IMR-90 (cell line): ENCODE measurements at regions not wholly inside any gene's neighbourhood (a gene's known extent, or its start where the extent isn't known, plus 50 kb on each side); places are given as distances from the start of the nearest gene placed in this dataset.
A peak's percentile ranks its signal among the peaks of the same experiment; 100 is the strongest.

Experiments
- ATAC-seq: fragments of 200-7000 bp; cut with Tn5 transposase; 2 replicates; pipeline ENCODE4 v1.9.1; 2020; ENCODE audit warnings: low read depth, mild to moderate bottlenecking, moderate library complexity
- BruUV-seq: library from RNA; stranded (reverse); fragments of 400-500 nt; replicated peaks from 2 replicates; lab custom pipeline; 2021; lab: Mats Ljungman, UMichigan
- CTCF ChIA-PET: fragments of 300-600 bp; formaldehyde crosslinking; extraction: SDS; loops from one replicate; lab custom pipeline; 2021; ENCODE audit warnings: antibody characterized with exemption; lab: Yijun Ruan, JAX
- POLR2A ChIA-PET: fragments of 300-600 bp; sonication (Branson Sonifier 250); formaldehyde crosslinking; loops from one replicate; lab custom pipeline; 2022; ENCODE audit warnings: antibody characterized with exemption; ENCODE audit not compliant: unreplicated experiment; lab: Charles Lee
- DNase-seq: peaks from one replicate; pipeline ENCODE4 v3.0.0; 2013
- H2AFZ ChIP-seq: replicated peaks from 2 replicates; pipeline ENCODE3; 2013; ENCODE audit warnings: low read length, mild to moderate bottlenecking; ENCODE audit not compliant: poor library complexity
- H2AK5ac ChIP-seq: 2 replicates; pipeline ENCODE4 v1.6.1; 2013; ENCODE audit warnings: low read depth, low read length, inconsistent platforms
- H2AK9ac ChIP-seq: replicated peaks from 2 replicates; pipeline ENCODE3; 2013; ENCODE audit warnings: mild to moderate bottlenecking, low read depth, low read length, moderate library complexity; ENCODE audit not compliant: poor library complexity
- H2BK120ac ChIP-seq: 2 replicates; pipeline ENCODE4 v1.6.1; 2013; ENCODE audit warnings: low read depth, low read length, inconsistent platforms
- H2BK15ac ChIP-seq: 3 replicates; pipeline ENCODE4 v1.6.1; 2013; ENCODE audit warnings: low read depth, low read length, inconsistent platforms
- H2BK20ac ChIP-seq: 2 replicates; pipeline ENCODE4 v1.6.1; 2013; ENCODE audit warnings: low read depth, mild to moderate bottlenecking, inconsistent platforms, low read length, moderate library complexity
- H2BK5ac ChIP-seq: 2 replicates; pipeline ENCODE4 v1.6.1; 2013; ENCODE audit warnings: mild to moderate bottlenecking, low read depth, low read length, inconsistent platforms; ENCODE audit not compliant: poor library complexity, severe bottlenecking
- H3K14ac ChIP-seq: replicated peaks from 2 replicates; pipeline ENCODE4 v1.6.1; 2013; ENCODE audit warnings: low read depth, low read length, inconsistent platforms
- H3K18ac ChIP-seq: 2 replicates; pipeline ENCODE4 v1.6.1; 2013; ENCODE audit warnings: low read depth, low read length, control low read depth
- H3K23ac ChIP-seq: 2 replicates; pipeline ENCODE4 v1.6.1; 2013; ENCODE audit warnings: low read depth, low read length, inconsistent platforms
- H3K27ac ChIP-seq: 2 replicates; pipeline ENCODE4 v1.5.1; 2013; ENCODE audit warnings: mild to moderate bottlenecking, control low read depth, low read length; ENCODE audit not compliant: insufficient read depth
- H3K27me3 ChIP-seq: 2 replicates; pipeline ENCODE4 v1.6.1; 2013; ENCODE audit warnings: low read length; ENCODE audit not compliant: control insufficient read depth, insufficient read depth
- H3K36me3 ChIP-seq: 2 replicates; pipeline ENCODE4 v1.6.1; 2013; ENCODE audit warnings: low read length, mixed read lengths; ENCODE audit not compliant: control insufficient read depth, insufficient read depth
- H3K4ac ChIP-seq: 2 replicates; pipeline ENCODE4 v1.6.1; 2013; ENCODE audit warnings: low read depth, low read length, inconsistent platforms
- H3K4me1 ChIP-seq: 2 replicates; pipeline ENCODE4 v1.6.1; 2013; ENCODE audit warnings: low read length, mixed read lengths; ENCODE audit not compliant: control insufficient read depth, insufficient read depth
- H3K4me2 ChIP-seq: 2 replicates; pipeline ENCODE4 v1.6.1; 2013; ENCODE audit warnings: low read depth, mild to moderate bottlenecking, control low read depth, low read length, moderate library complexity
- H3K4me3 ChIP-seq: 2 replicates; pipeline ENCODE4 v1.5.1; 2013; ENCODE audit warnings: low read depth, mild to moderate bottlenecking, control low read depth, low read length, moderate library complexity; ENCODE audit not compliant: insufficient read depth
- H3K56ac ChIP-seq: 2 replicates; pipeline ENCODE4 v1.6.1; 2013; ENCODE audit warnings: low read length, inconsistent platforms; ENCODE audit not compliant: insufficient read depth; ENCODE audit errors: extremely low read depth
- H3K79me1 ChIP-seq, 2 experiments: 2 replicates each; pipeline ENCODE4 v1.6.1; 2013; ENCODE audit warnings: low read length in 2 of 2, inconsistent platforms in 1 of 2, low read depth in 1 of 2
- H3K9ac ChIP-seq: 2 replicates; pipeline ENCODE4 v1.6.1; 2013; ENCODE audit warnings: low read depth, low read length, control low read depth
- H3K9me1 ChIP-seq: 2 replicates; pipeline ENCODE4 v1.6.1; 2013; ENCODE audit warnings: low read length, inconsistent platforms; ENCODE audit not compliant: insufficient read depth
- H3K9me3 ChIP-seq: 2 replicates; pipeline ENCODE4 v1.6.1; 2013; ENCODE audit warnings: low read length; ENCODE audit not compliant: control insufficient read depth, insufficient read depth
- H4K20me1 ChIP-seq: 2 replicates; pipeline ENCODE4 v1.6.1; 2013; ENCODE audit warnings: low read length, inconsistent platforms; ENCODE audit not compliant: insufficient read depth
- H4K5ac ChIP-seq: 2 replicates; pipeline ENCODE4 v1.6.1; 2013; ENCODE audit warnings: mild to moderate bottlenecking, low read depth, low read length, control low read depth
- H4K8ac ChIP-seq, 2 experiments: 2 replicates each; pipeline ENCODE4 v1.6.1; 2013; ENCODE audit warnings: low read depth in 2 of 2, low read length in 2 of 2, control low read depth in 1 of 2, inconsistent platforms in 1 of 2
- H4K91ac ChIP-seq: 2 replicates; pipeline ENCODE4 v1.6.1; 2013; ENCODE audit warnings: low read depth, low read length, inconsistent platforms; ENCODE audit not compliant: insufficient read depth
- MAZ ChIP-seq: IDR thresholded peaks from 2 replicates; pipeline ENCODE4 v1.6.1; 2012; ENCODE audit warnings: low read depth, mild to moderate bottlenecking, low read length, improper control_type of control experiment, moderate library complexity, borderline replicate concordance
- RFX5 ChIP-seq: IDR thresholded peaks from 2 replicates; pipeline ENCODE4 v1.8.0; 2012; ENCODE audit warnings: low read depth, mild to moderate bottlenecking, low read length, moderate library complexity
- WGBS, 2 experiments: methylation state at CpG; one replicate each; pipeline versions ENCODE4 v1.1.5 to v1.1.7; 2013; ENCODE audit warnings: missing lambda C conversion rate in 2 of 2; ENCODE audit not compliant: insufficient read length in 1 of 2; ENCODE audit errors: extremely low coverage in 2 of 2; 5-methylcytosine and 5-hydroxymethylcytosine counted together
- dilution Hi-C: fragments of 300-500 bp; cut with HindIII; formaldehyde crosslinking; loops from one replicate; pipeline ENCODE4 v1.14.3; 2018; ENCODE audit warnings: low sequenced_read_pairs; ENCODE audit not compliant: unreplicated experiment
- in situ Hi-C: fragments of 300-500 bp; cut with MboI; formaldehyde crosslinking; loops from 3 replicates; pipeline ENCODE4 v1.14.3; 2019; ENCODE audit warnings: low sequenced_read_pairs, inconsistent platforms, mixed read lengths
- intact Hi-C: fragments of 100-400 bp; cut with micrococcal nuclease; formaldehyde crosslinking; loops from 2 replicates; pipeline ENCODE4 v1.10.0; 2022

DNA sequence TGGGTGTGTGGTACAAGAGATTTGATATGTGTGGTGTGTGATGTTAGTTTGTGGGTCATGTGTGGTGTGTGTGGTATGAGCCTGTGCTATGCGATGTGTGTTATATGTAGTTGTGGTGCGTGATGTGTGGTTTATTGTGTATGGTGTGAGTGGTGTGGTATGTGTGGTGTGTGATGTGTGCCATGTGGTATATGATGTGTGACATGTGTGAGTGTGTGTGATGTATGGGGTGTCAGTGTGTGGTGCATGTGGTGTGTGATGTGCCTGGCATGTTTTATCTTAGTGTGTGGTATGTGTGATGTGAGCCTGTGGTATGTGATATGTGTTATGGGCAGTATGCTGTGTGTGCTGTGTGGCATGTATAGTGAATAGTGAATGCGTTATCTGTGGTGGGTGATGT is 273.0 kb upstream of the IRX1 start:
- H3K36me3 ChIP-seq: no peaks in the 10 kb centered on the region
- no TSS peak for BruUV-seq
- peak overlapping the region; percentile 63 for H2BK5ac ChIP-seq
- DNase-seq (no peak), ATAC-seq (no peak)
- no peaks in the 10 kb centered on the region for H3K27me3 ChIP-seq
- no peaks in the 10 kb centered on the region for H3K9me1 ChIP-seq
- POLR2A ChIA-PET: no interaction called here
- no peaks in the 10 kb centered on the region for H3K79me1 ChIP-seq
- peaks cover 31% of the 10 kb centered on the region for H3K9me3 ChIP-seq
- H4K8ac ChIP-seq: no peak overlapping the region
- H3K56ac ChIP-seq: no peak overlapping the region
- H3K4me3 ChIP-seq: no peak overlapping the region
- H2AFZ ChIP-seq: no peak overlapping the region
- H2AK9ac ChIP-seq: no peak overlapping the region
- no peak for TF ChIP-seq MAZ
- TF ChIP-seq RFX5: no peak
- no peak overlapping the region for H3K9ac ChIP-seq
- H3K27ac ChIP-seq: no peak overlapping the region
- no peak overlapping the region for H2BK15ac ChIP-seq
- no peaks in the 10 kb centered on the region for H3K4me1 ChIP-seq
- H2BK20ac ChIP-seq: no peak overlapping the region
- no peak overlapping the region for H4K91ac ChIP-seq
- CTCF ChIA-PET: no interaction called here
- H3K23ac ChIP-seq: no peak overlapping the region
- no peak overlapping the region for H3K14ac ChIP-seq
- H3K4me2 ChIP-seq: no peak overlapping the region
- in situ Hi-C loops (no loop called here), intact Hi-C loops (no loop called here), dilution Hi-C loops (no loop called here)
- no peaks in the 10 kb centered on the region; the same call in 1 of the 2 replicates for H4K20me1 ChIP-seq
- H3K18ac ChIP-seq: no peak overlapping the region
- H2BK120ac ChIP-seq: no peak overlapping the region
- no peak overlapping the region for H2AK5ac ChIP-seq
- 78% methylated on average over 2 of the region's 3 CpGs; no CpG with 5 or more reads in 1 of the 2 experiments for WGBS, 2 experiments
- no peak overlapping the region for H4K5ac ChIP-seq
- H3K4ac ChIP-seq: no peak overlapping the region
